ENCODE measurements at regions not wholly inside any gene's neighbourhood (a gene's known extent, or its start where the extent isn't known, plus 50 kb on each side); places are given as distances from the start of the nearest gene placed in this dataset.
A peak's percentile ranks its signal among the peaks of the same experiment; 100 is the strongest.

DNA sequence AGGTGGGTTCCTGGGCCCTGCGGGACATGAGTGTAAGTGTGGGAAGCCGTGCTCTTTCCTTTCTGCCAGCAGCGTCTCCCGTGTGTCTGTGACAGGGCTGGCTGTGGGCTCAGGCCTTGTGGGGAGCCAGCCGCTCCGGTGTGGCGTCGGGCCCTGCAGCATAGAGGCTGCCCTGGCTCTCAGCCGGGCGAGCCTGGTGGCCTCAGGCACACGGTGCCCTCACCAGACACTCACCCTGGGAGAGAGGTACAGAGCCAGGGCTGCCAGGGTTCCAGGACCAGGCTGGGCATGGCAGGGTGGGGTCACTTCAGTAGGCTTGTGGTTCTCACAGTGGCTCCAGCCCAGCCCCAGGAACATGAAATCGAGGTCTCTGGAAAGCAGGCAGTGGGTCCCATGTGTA, 324.8 kb downstream of the TEX29 start:
- no CpG with 5 or more reads among the region's 12 CpGs for WGBS (ENCODE audit: extremely low coverage, insufficient read length, low lambda C conversion rate)
- Histone ChIP-seq H2BK15ac (ENCODE audit: low read depth, low read length) (no peak overlapping the region), H3K23ac (ENCODE audit: insufficient read length, low read depth, low read length) (no peak overlapping the region), H2AK5ac (ENCODE audit: insufficient read length, low read length) (no peak overlapping the region), H4K20me1 (ENCODE audit: control insufficient read depth, insufficient read depth, insufficient read length) (no peaks in the 10 kb centered on the region), H3K79me1 (ENCODE audit: insufficient read depth, low read depth, low read length, poor library complexity, severe bottlenecking) (no peaks in the 10 kb centered on the region), H3K9me3 (ENCODE audit: control insufficient read depth, low read depth, low read length) (no peaks in the 10 kb centered on the region), H4K91ac (ENCODE audit: insufficient read length, low read depth, low read length) (no peak overlapping the region), H2BK20ac (ENCODE audit: low read depth, low read length, poor library complexity, severe bottlenecking) (no peak overlapping the region), H2BK120ac (ENCODE audit: low read depth, low read length, poor library complexity, severe bottlenecking) (no peak overlapping the region), H3K56ac (ENCODE audit: insufficient read length, low read depth, low read length) (no peak overlapping the region), H3K27ac (ENCODE audit: insufficient read length, low read depth, low read length) (no peak overlapping the region), H2BK5ac (ENCODE audit: insufficient read length, low read length) (no peak overlapping the region), H3K4me1 (ENCODE audit: insufficient read depth, low read length) (no peaks in the 10 kb centered on the region), H3K4ac (ENCODE audit: low read depth, low read length) (no peak overlapping the region), H3K27me3 (ENCODE audit: insufficient read depth, low read length) (no peaks in the 10 kb centered on the region), H3T11ph (ENCODE audit: low read length) (no peak overlapping the region), H3K23me2 (ENCODE audit: insufficient read length, low read depth, low read length, poor library complexity, severe bottlenecking) (peaks cover 3% of the 10 kb centered on the region), H4K8ac (replicated peaks; ENCODE audit: insufficient read length, low read depth, low read length) (no peak overlapping the region), H3K9ac (ENCODE audit: extremely low read depth, insufficient read length, low read length) (no peak overlapping the region), H3K14ac (ENCODE audit: insufficient read depth, low read length) (no peak overlapping the region; the same call in 1 of the 2 replicates), H4K5ac (ENCODE audit: insufficient read length, low read depth, low read length) (no peak overlapping the region), H3K79me2 (ENCODE audit: insufficient read depth, low read length) (no peaks in the 10 kb centered on the region), H3K18ac (ENCODE audit: insufficient read length, low read depth, low read length) (no peak overlapping the region), H2AFZ (ENCODE audit: low read length) (no peak overlapping the region), H2BK12ac (ENCODE audit: insufficient read length, low read depth, low read length) (no peak overlapping the region), H3K4me2 (ENCODE audit: insufficient read depth, insufficient read length, low read length) (no peak overlapping the region)
- TF ChIP-seq, protein P1, sequence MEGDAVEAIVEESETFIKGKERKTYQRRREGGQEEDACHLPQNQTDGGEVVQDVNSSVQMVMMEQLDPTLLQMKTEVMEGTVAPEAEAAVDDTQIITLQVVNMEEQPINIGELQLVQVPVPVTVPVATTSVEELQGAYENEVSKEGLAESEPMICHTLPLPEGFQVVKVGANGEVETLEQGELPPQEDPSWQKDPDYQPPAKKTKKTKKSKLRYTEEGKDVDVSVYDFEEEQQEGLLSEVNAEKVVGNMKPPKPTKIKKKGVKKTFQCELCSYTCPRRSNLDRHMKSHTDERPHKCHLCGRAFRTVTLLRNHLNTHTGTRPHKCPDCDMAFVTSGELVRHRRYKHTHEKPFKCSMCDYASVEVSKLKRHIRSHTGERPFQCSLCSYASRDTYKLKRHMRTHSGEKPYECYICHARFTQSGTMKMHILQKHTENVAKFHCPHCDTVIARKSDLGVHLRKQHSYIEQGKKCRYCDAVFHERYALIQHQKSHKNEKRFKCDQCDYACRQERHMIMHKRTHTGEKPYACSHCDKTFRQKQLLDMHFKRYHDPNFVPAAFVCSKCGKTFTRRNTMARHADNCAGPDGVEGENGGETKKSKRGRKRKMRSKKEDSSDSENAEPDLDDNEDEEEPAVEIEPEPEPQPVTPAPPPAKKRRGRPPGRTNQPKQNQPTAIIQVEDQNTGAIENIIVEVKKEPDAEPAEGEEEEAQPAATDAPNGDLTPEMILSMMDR (conservative IDR thresholded peaks at IDR 0.05) = no peak
- H3K27me3 Mint-ChIP-seq (ENCODE audit: low read depth) = peaks cover 3% of the 10 kb centered on the region
- no peak overlapping the region for H3K4me3 Mint-ChIP-seq
- no peaks in the 10 kb centered on the region for H3K9me3 Mint-ChIP-seq
- DNase-seq = no peak
- peaks cover 2 to 7% of the 10 kb centered on the region in 2 experiments; a peak in 3 of 4 replicates for H3K4me1 Mint-ChIP-seq
- peak overlapping the region in 1 of 3 experiments; percentile 22; a peak in 1 of 7 replicates for H3K27ac Mint-ChIP-seq
- H3K36me3 Mint-ChIP-seq (ENCODE audit: insufficient read depth in 1 of 3, low read depth in 3 of 3) = no peaks in the 10 kb centered on the region
